ENCODE measurements at regions not wholly inside any gene's neighbourhood (a gene's known extent, or its start where the extent isn't known, plus 50 kb on each side); places are given as distances from the start of the nearest gene placed in this dataset.

DNA sequence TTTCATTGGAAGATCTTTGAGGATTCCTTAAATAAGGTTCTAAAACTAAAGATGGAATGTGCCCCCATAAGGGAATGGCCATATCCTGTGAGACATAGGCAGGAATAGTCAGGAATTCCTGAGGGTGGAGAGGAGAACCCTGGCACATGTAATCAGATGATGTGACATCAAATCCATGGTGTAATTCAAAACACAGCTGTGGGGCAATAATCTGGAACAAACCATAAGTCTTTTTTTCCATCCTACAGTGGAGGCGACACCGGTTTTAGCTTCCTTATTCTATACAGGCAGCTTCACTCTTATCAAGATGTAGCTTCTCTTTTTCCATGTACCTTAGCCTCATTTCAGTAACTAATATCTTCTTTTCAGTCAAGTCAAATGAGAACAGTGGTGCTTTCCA, 133.6 kb upstream of the CITED2 start:
- no peak overlapping the region for H3K4me3 ChIP-seq (ENCODE audit: low read length)
- TF ChIP-seq, protein P1, sequence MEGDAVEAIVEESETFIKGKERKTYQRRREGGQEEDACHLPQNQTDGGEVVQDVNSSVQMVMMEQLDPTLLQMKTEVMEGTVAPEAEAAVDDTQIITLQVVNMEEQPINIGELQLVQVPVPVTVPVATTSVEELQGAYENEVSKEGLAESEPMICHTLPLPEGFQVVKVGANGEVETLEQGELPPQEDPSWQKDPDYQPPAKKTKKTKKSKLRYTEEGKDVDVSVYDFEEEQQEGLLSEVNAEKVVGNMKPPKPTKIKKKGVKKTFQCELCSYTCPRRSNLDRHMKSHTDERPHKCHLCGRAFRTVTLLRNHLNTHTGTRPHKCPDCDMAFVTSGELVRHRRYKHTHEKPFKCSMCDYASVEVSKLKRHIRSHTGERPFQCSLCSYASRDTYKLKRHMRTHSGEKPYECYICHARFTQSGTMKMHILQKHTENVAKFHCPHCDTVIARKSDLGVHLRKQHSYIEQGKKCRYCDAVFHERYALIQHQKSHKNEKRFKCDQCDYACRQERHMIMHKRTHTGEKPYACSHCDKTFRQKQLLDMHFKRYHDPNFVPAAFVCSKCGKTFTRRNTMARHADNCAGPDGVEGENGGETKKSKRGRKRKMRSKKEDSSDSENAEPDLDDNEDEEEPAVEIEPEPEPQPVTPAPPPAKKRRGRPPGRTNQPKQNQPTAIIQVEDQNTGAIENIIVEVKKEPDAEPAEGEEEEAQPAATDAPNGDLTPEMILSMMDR (IDR thresholded peaks at IDR 0.05; ENCODE audit: insufficient read depth, low read depth, low read length, missing control alignments) = no peak
- DNase-seq (ENCODE audit: low read depth) = peak; percentile 8

DNA sequence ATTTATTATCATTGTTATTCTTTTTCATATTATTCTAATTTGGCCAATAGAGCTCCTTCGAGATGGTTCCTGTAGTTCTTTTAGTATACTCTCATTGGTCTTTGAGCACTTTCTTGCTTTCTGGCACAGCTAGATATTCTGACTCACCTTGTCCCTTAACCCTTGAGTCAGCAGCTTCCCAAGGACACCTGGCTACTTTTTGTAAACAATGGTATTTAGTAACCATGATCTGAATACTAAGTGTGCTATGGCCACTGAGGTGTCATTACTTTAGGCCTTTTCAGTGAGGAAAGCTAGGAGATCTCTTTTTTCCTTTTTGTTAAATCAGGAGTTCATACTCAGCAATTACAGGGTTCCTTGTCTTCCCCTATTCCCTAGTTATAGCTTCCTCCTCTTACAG, 126.5 kb upstream of the CITED2 start:
- DNase-seq (ENCODE audit: low read depth) = peak; percentile 10
- H3K4me3 ChIP-seq (ENCODE audit: low read length) = no peak overlapping the region
- TF ChIP-seq, protein P1 (IDR thresholded peaks at IDR 0.05; ENCODE audit: insufficient read depth, low read depth, low read length, missing control alignments) = no peak

GRCh38 chr6:139498715-139499114, 124.3 kb upstream of the CITED2 start:
- DNase-seq (ENCODE audit: low read depth) = no peak
- TF ChIP-seq, protein P1 (IDR thresholded peaks at IDR 0.05; ENCODE audit: insufficient read depth, low read depth, low read length, missing control alignments) = no peak

DNA sequence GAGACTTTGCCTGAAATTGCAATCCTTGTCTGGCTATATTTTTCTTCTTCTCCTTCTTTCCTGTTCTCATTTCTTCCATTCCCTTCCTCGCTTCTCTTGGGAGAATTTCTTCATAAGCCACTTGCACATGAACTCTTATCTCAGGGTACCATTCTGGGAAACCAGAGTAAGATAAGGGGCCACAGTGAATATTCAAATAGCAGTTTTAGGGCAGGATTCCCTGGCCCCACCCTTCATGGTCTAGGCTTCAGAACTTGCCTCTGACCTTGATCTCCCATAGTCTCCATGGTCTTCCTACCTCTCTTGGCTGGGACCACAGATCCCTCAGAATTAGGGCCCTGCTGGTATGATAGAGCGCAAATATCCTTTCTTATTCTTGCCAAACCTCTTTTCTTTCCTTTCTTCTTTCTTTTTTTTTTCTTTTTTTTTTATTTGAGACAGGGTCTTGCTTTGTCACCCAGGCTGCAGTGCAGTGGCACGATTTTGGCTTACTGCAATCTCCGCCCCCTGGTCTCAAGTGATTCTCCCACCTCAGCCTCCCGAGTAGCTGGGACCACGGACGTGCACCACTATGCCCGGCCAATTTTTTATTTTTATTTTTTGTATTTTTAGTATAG, 123.0 kb upstream of the CITED2 start:
- no peak overlapping the region for H3K4me3 ChIP-seq (ENCODE audit: low read length)
- DNase-seq (ENCODE audit: low read depth) = no peak
- TF ChIP-seq, protein P1 (IDR thresholded peaks at IDR 0.05; ENCODE audit: insufficient read depth, low read depth, low read length, missing control alignments) = no peak

More at GRCh38 chr6:139498715-139499114, 124.3 kb upstream of the CITED2 start:
- no peak overlapping the region for H3K4me3 ChIP-seq (ENCODE audit: low read length)

DNA sequence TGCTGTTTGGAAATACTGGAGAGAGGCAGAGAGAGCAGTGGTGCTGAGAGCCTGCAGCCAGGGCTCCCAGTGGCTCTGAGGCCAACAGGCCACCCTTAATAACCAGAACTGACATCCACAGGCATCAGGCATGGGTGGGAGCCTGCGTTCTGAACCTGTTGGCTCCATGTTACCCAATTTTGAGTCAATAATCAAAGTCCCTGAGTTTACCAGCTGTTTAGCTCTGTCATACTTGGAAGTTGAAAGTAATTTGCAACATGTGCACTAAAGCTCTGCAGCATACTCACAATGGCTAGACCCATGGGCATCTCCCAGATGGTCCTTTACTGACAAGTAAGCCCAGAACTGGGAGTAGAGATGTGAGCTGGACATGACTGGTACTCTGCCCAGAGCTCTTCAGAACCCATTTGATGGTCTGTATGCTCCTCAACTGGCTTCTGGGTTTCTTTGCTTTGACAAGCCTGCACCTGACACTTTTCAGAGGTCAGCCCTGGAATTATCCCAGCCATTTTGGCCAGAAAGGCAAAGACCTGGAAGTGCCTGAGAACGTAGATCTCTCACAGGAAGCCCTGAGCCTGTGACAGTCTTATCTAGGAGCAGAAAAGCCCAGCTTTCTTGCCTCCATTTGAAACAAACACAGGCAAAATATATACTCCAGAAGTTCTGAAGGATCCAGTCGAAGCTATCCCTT, 122.4 kb upstream of the CITED2 start:
- DNase-seq (ENCODE audit: low read depth) = no peak
- TF ChIP-seq, protein P1 (IDR thresholded peaks at IDR 0.05; ENCODE audit: insufficient read depth, low read depth, low read length, missing control alignments) = no peak
- H3K4me3 ChIP-seq (ENCODE audit: low read length) = no peak overlapping the region

DNA sequence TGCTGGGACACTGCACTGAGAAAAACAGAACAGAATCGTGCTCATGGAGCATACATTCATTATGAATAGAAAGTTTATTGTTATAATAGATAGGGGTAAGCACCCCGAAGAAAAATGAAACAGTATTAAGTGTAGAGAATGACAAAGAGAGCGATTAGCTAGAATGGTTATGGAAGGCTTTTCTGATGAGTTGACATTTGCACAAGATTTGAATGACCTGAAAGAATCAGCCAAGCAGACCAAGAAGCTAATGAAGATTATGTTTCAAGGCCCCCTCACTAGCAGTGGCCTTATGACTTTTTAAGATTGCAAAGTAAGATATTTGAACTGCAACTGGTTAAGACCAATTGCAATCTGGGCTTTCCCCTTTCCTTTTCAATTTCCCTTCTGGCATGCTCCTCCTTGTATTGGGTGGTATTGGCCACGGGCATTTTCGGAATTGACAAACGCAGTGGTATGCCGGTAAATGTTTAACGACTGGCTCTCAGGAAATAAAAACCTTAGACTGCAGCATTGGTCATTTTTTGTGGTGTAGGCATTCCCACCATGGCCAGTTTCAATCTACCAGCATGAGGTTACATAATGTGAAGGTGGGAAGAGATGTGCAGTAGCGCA, 120.0 kb upstream of the CITED2 start:
- DNase-seq (ENCODE audit: low read depth) = no peak
- no peak overlapping the region for H3K4me3 ChIP-seq (ENCODE audit: low read length)
- TF ChIP-seq, protein P1 (IDR thresholded peaks at IDR 0.05; ENCODE audit: insufficient read depth, low read depth, low read length, missing control alignments) = no peak

All from epithelial cell of esophagus (primary cell).